Prostate gland (tissue), 2 donors: ENCODE measurements at regions not wholly inside any gene's neighbourhood (a gene's known extent, or its start where the extent isn't known, plus 50 kb on each side); places are given as distances from the start of the nearest gene placed in this dataset.
A peak's percentile ranks its signal among the peaks of the same experiment; 100 is the strongest.

Experiments
- DNase-seq: peaks from one replicate; pipeline ENCODE4 v3.0.0-alpha.2; 2019; ENCODE audit warnings: low spot score
- H3K27ac ChIP-seq, 2 donors: fragments of 200-600 bp; sonication (generic); 2 replicates each; pipeline ENCODE4 v1.5.1; 2017 to 2019
- H3K27me3 ChIP-seq: fragments of 200-600 bp; sonication (generic); replicated peaks from 2 replicates; pipeline ENCODE4 v1.5.1; 2019; ENCODE audit not compliant: insufficient read depth
- H3K36me3 ChIP-seq, 2 donors: fragments of 200-600 bp; sonication (generic); 1 replicate in 1 of 2; 2 replicates in 1 of 2; pipeline versions ENCODE4 v1.5.1 to v1.8.1; 2017 to 2019
- H3K4me1 ChIP-seq: fragments of 200-600 bp; sonication (generic); replicated peaks from 2 replicates; pipeline ENCODE4 v1.5.1; 2019
- H3K4me3 ChIP-seq, 2 donors: fragments of 200-600 bp; sonication (generic); 2 replicates each; pipeline ENCODE4 v1.5.1; 2017 to 2019
- H3K9me3 ChIP-seq: fragments of 200-600 bp; sonication (generic); 2 replicates; pipeline ENCODE4 v1.5.1; 2017
- POLR2A ChIP-seq: fragments of 450-650 bp; IDR thresholded peaks from one replicate; pipeline ENCODE4 v1.6.1; 2016; ENCODE audit warnings: antibody characterized with exemption, mild to moderate bottlenecking
- POLR2AphosphoS5 ChIP-seq: sonication (generic); formaldehyde crosslinking; IDR thresholded peaks from one replicate; pipeline ENCODE4 v1.6.1; 2017; ENCODE audit warnings: antibody characterized with exemption
- WGBS: methylation state at CpG from one replicate; pipeline ENCODE4 v1.1.5; 2018; 5-methylcytosine and 5-hydroxymethylcytosine counted together
- intact Hi-C: fragments of 100-400 bp; cut with DNase I; formaldehyde crosslinking; loops from one replicate; pipeline ENCODE4 v1.14.2; 2022
- TF ChIP-seq, protein P1 (sequence below), 4 experiments: fragments of 200-600 bp in 2 of 4; fragments of 450-650 bp in 2 of 4; sonication (generic) in 2 of 4; IDR thresholded peaks; 1 replicate in 3 of 4; 2 replicates in 1 of 4; pipeline ENCODE4 v1.5.1; 2016 to 2019; ENCODE audit warnings: antibody characterized with exemption in 4 of 4, mild to moderate bottlenecking in 2 of 4, moderate library complexity in 2 of 4

DNA sequence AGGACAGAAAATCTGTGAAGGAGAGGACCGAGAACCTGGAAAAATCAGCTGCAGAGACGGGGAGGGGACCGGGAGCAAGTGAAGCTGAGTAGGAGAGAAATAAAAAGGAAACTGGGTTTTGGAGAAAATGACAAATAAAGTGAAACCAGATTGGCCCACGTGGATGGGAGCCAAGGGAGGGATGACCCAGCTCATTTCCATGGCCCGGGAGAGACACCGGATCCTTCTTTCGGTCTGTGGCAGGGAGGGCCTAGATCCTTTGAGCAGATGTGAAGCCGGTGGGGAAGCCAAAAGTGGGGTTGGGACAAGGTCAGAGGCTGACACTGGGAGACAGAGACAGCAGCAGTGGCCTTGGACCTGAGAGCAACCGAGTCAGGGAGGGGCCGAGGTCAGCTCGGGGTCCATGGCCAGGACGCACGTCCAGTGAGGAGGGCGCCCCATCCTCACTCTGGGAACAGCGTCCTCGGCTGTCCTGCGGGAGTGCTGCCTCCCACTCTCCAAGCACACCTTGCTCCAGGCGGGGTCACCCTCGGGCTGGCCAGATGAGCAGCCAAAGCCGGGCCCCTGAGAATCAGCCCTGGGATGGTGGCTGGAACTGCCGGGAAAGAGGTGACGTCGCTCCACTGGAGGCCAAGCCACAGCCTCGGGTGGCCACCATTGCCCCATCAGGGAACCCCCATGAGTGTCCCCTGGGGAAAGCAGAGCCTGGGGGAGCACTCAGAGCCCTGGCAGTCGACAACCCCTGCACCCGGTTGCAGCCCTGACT lies 50.8 kb upstream of the CDR2 start:
- 65% methylated on average over 26 of the region's 26 CpGs for WGBS
- TF ChIP-seq POLR2AphosphoS5 (no peak), POLR2A (no peak)
- TF ChIP-seq, protein P1, sequence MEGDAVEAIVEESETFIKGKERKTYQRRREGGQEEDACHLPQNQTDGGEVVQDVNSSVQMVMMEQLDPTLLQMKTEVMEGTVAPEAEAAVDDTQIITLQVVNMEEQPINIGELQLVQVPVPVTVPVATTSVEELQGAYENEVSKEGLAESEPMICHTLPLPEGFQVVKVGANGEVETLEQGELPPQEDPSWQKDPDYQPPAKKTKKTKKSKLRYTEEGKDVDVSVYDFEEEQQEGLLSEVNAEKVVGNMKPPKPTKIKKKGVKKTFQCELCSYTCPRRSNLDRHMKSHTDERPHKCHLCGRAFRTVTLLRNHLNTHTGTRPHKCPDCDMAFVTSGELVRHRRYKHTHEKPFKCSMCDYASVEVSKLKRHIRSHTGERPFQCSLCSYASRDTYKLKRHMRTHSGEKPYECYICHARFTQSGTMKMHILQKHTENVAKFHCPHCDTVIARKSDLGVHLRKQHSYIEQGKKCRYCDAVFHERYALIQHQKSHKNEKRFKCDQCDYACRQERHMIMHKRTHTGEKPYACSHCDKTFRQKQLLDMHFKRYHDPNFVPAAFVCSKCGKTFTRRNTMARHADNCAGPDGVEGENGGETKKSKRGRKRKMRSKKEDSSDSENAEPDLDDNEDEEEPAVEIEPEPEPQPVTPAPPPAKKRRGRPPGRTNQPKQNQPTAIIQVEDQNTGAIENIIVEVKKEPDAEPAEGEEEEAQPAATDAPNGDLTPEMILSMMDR (IDR thresholded peaks at IDR 0.05): no peak
- Histone ChIP-seq H3K36me3 (peaks cover 0 to 4% of the 10 kb centered on the region in 2 donors), H3K4me3 (no peak overlapping the region), H3K9me3 (no peaks in the 10 kb centered on the region), H3K27ac (peak overlapping the region; percentile 67 to 78), H3K4me1 (no peaks in the 10 kb centered on the region), H3K27me3 (no peaks in the 10 kb centered on the region)
- no peak for DNase-seq
- intact Hi-C loops: no loop called here

DNA sequence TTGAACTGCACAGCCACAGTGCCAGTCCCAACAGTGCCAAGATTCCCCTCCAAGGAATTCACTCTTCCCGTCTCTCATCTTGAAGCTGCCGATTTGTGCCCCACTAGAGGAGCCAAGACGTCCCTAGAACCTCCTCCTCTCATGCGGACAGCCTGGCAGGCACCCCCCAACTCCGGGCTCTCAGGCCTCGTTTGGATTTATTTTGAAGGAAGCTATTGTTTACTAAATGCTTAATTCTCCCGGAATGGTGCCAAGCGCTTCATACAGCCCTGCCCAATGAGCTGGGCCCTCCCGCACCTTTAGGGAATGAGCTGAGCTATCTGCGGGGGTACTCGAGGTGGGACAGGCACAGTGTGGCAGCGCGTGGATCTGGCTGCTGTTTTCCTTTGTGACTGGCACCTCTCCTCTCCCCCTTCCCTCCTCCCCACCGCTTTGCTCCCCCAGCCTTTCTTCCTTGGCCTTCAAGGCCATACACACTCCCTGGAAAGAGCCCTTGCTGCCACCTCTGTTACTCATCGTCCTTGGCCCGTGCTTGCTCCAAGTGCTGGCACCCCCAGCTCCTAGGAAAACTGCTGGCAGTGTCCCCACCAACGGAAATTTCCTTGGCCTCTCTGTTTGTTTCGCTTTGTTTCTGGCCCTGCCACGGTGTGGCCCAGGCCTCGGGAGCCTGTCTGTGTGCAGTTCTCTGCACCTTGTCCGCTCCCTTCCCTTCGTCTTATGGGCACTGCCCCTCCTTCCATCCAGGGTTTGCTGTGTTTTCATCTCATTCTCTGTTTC lies 49.9 kb upstream of the CDR2 start:
- DNase-seq: peak; percentile 31
- Histone ChIP-seq H3K4me1 (no peaks in the 10 kb centered on the region), H3K4me3 (no peak overlapping the region), H3K36me3 (peaks cover 0 to 7% of the 10 kb centered on the region in 2 donors), H3K27ac (peak overlapping the region; percentile 67 to 78), H3K9me3 (no peaks in the 10 kb centered on the region), H3K27me3 (no peaks in the 10 kb centered on the region)
- intact Hi-C loops: no loop called here
- TF ChIP-seq, protein P1 (IDR thresholded peaks at IDR 0.05): no peak
- TF ChIP-seq POLR2A: no peak
- no peak for TF ChIP-seq POLR2AphosphoS5
- WGBS: 56% methylated on average over 22 of the region's 22 CpGs
